Spinal cord (tissue), 9 donors: ENCODE measurements at regions not wholly inside any gene's neighbourhood (a gene's known extent, or its start where the extent isn't known, plus 50 kb on each side); places are given as distances from the start of the nearest gene placed in this dataset.
A peak's percentile ranks its signal among the peaks of the same experiment; 100 is the strongest.

Source experiments
- DNase-seq, 6 donors: peaks; one replicate each; pipeline versions ENCODE4 v3.0.0 to v3.0.0-alpha.2; 2013 to 2015; ENCODE audit warnings: low spot score in 6 of 6, low read depth in 4 of 6
- H3K27ac ChIP-seq: one replicate; pipeline ENCODE4 v1.5.1; 2013; ENCODE audit warnings: low read depth, low read length, control low read depth
- H3K27me3 ChIP-seq: one replicate; pipeline ENCODE4 v1.6.1; 2013; ENCODE audit warnings: low read length; ENCODE audit not compliant: control insufficient read depth, insufficient read depth
- H3K36me3 ChIP-seq: one replicate; pipeline ENCODE4 v1.6.1; 2013; ENCODE audit warnings: low read length; ENCODE audit not compliant: control insufficient read depth, insufficient read depth
- H3K4me1 ChIP-seq: one replicate; pipeline ENCODE4 v1.6.1; 2013; ENCODE audit warnings: low read length; ENCODE audit not compliant: control insufficient read depth, insufficient read depth
- H3K4me3 ChIP-seq: one replicate; pipeline ENCODE4 v1.5.1; 2013; ENCODE audit warnings: low read depth, low read length, control low read depth
- H3K9me3 ChIP-seq: one replicate; pipeline ENCODE4 v1.6.1; 2013; ENCODE audit warnings: low read length; ENCODE audit not compliant: control insufficient read depth, insufficient read depth
- WGBS: methylation state at CpG from one replicate; pipeline ENCODE4 v1.1.5; 2013; ENCODE audit warnings: missing lambda C conversion rate; ENCODE audit not compliant: insufficient coverage; 5-methylcytosine and 5-hydroxymethylcytosine counted together
- donor health status: healthy.

- 100% methylated on average over 1 of the region's 5 CpGs for WGBS
- no peaks in the 10 kb centered on the region for H3K27me3 ChIP-seq
- H3K4me1 ChIP-seq = peaks cover 2% of the 10 kb centered on the region
- H3K9me3 ChIP-seq = no peaks in the 10 kb centered on the region
- no peak overlapping the region for H3K4me3 ChIP-seq
- H3K27ac ChIP-seq = no peak overlapping the region
- no peak for DNase-seq
- no peaks in the 10 kb centered on the region for H3K36me3 ChIP-seq
Observed at GRCh38 chr14:95818581-95818980, 58.1 kb upstream of the TUNAR start.

DNA sequence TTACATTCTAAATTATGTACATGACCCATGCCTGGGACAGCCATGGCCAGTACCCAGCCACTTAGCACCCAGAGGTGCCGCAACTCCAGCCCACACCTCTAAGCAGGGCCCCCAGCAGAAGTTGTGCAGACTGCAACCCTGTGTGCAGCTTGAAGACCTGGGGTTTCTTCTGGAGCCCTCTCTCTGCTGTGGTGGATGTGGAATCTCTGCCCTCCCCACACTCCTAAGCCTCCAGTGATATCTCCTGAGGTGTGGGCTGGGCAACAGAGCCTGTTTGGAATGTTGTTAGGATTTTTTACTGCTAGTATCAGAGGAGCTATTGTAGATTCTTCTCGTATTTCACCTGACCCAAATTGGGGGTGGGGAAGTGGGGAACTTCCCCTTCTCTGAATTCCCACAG is 59.4 kb upstream of the TUNAR start:
- H3K9me3 ChIP-seq = no peaks in the 10 kb centered on the region
- H3K4me3 ChIP-seq = no peak overlapping the region
- H3K4me1 ChIP-seq = peaks cover 2% of the 10 kb centered on the region
- DNase-seq = no peak
- WGBS = 100% methylated on average over 1 of the region's 2 CpGs
- H3K36me3 ChIP-seq = no peaks in the 10 kb centered on the region
- no peaks in the 10 kb centered on the region for H3K27me3 ChIP-seq
- no peak overlapping the region for H3K27ac ChIP-seq

DNA sequence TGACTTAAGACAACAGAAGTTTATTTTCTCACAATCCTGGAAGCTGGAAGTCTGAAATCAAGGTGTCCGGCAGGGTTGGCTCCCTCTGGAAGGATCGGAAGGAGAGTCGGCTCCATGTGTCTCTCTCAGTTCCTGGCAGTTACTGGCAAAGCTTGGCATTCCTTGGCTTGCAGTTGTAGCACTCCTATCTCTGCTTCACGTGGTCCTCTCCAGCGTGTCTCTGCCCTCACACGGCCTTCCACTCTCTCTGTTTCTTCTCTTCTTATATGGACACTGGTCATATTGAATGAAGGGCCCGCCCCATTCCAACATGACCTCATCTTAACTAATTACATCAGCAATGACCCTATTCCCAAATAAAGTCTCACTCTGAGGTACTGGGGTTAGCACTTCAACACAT is 60.1 kb upstream of the TUNAR start:
- no peak for DNase-seq
- Histone ChIP-seq H3K36me3 (no peaks in the 10 kb centered on the region), H3K4me3 (no peak overlapping the region), H3K27me3 (no peaks in the 10 kb centered on the region), H3K27ac (no peak overlapping the region), H3K9me3 (no peaks in the 10 kb centered on the region), H3K4me1 (peaks cover 2% of the 10 kb centered on the region)
- WGBS = 93% methylated on average over 7 of the region's 7 CpGs

DNA sequence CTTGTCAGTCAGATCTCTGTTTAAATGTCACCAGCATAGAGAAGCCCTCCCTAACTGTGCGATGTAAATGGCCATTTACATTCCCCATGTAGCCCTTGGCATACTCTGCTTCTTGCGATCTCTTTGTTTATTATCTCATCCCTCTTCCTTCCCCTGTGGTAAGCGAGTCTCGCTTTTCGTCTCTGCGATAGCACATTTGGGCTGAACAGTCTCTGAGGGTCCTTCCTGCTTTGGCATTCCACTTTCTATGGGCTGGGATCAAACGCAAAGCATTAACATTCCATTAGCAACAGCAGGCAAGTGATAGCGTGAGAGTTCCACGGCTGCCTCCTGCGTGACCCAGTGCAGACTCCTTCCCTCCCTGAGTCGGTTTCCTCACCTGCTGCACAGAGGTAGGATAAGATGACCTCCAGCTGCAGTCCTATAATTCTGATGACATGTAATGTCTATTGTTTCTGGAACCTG is 61.4 kb upstream of the TUNAR start:
- H3K9me3 ChIP-seq = no peaks in the 10 kb centered on the region
- H3K27me3 ChIP-seq = no peaks in the 10 kb centered on the region
- H3K27ac ChIP-seq = no peak overlapping the region
- WGBS = 40% methylated on average over 10 of the region's 11 CpGs
- no peak for DNase-seq
- no peaks in the 10 kb centered on the region for H3K36me3 ChIP-seq
- H3K4me3 ChIP-seq = no peak overlapping the region
- H3K4me1 ChIP-seq = peaks cover 2% of the 10 kb centered on the region

DNA sequence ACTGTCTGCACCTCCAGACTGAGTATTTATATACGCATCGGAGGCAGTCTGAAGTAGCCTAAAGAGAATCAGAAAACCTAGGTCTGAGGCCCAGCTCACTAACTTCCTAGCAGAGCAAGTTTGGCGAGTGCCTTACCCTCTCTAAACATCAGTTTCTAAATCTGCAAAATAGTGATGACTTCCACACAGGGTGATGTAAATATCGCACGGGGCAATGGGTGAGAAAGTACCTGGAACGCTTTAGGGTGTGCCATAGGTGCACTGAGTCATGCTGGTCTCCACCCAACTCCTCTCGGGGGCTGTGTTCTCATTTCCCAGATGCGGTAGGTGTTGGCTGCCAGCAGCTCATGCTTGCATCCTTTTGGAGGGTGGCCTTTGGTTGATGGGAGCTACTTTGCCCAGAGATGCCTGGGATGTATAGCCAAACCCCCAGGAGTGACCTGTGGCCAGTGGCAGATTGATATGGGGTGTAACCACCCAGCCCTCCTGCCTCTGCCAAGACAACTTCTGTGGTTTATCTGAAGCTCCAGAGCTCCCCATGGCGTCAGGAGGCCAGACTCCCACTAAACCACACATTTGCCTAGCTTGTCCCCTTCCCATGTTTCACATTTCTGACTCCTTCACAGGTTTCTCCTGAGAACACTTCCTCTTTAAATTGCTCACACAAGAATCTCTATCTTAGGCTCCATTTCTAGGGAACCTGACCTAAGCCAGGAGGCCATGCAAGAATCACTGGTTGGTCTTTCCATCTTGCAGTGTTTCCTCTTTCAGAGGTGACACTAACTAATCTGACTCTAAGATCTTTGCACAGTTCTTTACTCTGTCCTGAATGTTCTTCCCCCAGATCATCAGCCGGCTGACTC is 62.0 kb upstream of the TUNAR start:
- Histone ChIP-seq H3K9me3 (no peaks in the 10 kb centered on the region), H3K4me3 (no peak overlapping the region), H3K4me1 (peaks cover 2% of the 10 kb centered on the region), H3K27ac (no peak overlapping the region), H3K27me3 (no peaks in the 10 kb centered on the region), H3K36me3 (no peaks in the 10 kb centered on the region)
- DNase-seq = no peak
- WGBS = 94% methylated on average over 10 of the region's 10 CpGs

DNA sequence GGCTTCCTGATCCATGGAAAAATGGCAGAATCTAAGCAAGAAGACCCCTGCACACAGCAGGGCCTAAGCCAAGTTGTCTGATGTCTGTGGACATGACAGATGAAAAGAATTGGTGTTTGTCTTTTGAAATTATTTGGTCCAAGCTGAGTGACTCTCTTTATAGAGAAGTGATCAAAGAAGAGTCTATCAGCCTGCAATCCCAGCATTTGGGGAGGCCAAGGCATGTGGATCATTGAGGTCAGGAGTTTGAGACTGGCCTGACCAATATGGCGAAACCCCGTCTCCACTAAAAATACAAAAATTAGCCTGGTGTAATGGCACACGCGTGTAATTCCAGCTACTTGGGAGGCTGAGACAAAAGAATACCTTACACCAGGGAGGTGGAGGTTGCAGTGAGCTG is 64.8 kb upstream of the TUNAR start:
- H3K27me3 ChIP-seq = no peaks in the 10 kb centered on the region
- no peak overlapping the region for H3K4me3 ChIP-seq
- DNase-seq = no peak
- H3K4me1 ChIP-seq = peaks cover 2% of the 10 kb centered on the region
- H3K9me3 ChIP-seq = peaks cover 1% of the 10 kb centered on the region
- H3K27ac ChIP-seq = no peak overlapping the region
- no CpG with 5 or more reads among the region's 4 CpGs for WGBS
- H3K36me3 ChIP-seq = no peaks in the 10 kb centered on the region

DNA sequence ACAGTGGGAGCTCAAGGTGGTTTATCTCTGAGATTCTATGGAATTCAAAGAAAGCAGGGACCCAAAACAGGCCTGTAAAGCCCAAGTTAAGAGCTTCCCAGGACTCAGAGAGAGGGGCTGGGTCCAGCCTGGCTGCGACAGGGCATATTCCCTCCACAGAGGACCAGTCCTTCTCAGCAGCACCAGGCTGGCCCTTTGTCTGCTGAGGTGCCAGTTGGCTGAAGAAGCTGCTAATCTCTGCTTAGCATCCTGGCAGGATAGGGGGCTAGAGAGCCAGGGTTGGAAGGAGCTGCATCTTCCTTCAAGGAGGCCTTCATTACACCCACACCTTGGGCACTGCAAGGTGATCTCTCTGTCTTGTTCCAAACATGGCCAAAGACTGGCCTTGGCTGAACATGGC is 68.3 kb upstream of the TUNAR start:
- no peak for DNase-seq
- Histone ChIP-seq H3K4me1 (no peaks in the 10 kb centered on the region), H3K27me3 (no peaks in the 10 kb centered on the region), H3K9me3 (peaks cover 6% of the 10 kb centered on the region), H3K4me3 (no peak overlapping the region), H3K27ac (no peak overlapping the region), H3K36me3 (no peaks in the 10 kb centered on the region)
- 100% methylated on average over 1 of the region's 1 CpG for WGBS

GRCh38 chr14:95796788-95797187 is 79.8 kb upstream of the TUNAR start:
- H3K27ac ChIP-seq = no peak overlapping the region
- no peak overlapping the region for H3K4me3 ChIP-seq
- H3K36me3 ChIP-seq = no peaks in the 10 kb centered on the region
- WGBS = 82% methylated on average over 5 of the region's 5 CpGs
- no peaks in the 10 kb centered on the region for H3K9me3 ChIP-seq
- no peaks in the 10 kb centered on the region for H3K4me1 ChIP-seq
- H3K27me3 ChIP-seq = no peaks in the 10 kb centered on the region
- peak in 1 of 6 donors; percentile 50 for DNase-seq

- no peak overlapping the region for H3K27ac ChIP-seq
Observed at GRCh38 chr14:95787941-95788340, 74.0 kb upstream of the TCL1A start.

DNA sequence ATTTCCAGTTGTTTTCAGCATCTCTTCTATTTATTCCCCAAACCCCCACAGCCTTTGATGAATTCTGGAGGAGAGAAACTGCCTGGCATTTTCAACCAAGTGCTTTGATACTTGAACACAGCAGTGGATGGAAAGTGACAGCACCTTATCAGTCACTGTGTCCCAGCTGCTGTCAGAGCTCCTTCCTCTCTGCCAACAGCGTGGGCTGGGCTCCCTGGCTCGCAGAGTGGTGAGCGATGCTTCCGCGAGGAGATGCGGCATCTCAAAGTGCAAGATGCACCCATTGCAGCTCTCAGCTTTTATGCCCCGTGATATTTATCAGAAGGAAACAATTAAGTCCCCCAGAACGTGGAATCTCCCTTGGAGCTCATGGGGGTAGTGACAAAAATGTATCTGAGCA is 72.6 kb upstream of the TCL1A start:
- H3K27me3 ChIP-seq = peaks cover 2% of the 10 kb centered on the region
- H3K4me3 ChIP-seq = no peak overlapping the region
- peak in 1 of 6 donors; percentile 34 for DNase-seq
- WGBS = 58% methylated on average over 8 of the region's 8 CpGs
- H3K27ac ChIP-seq = no peak overlapping the region
- no peaks in the 10 kb centered on the region for H3K36me3 ChIP-seq
- H3K4me1 ChIP-seq = no peaks in the 10 kb centered on the region
- H3K9me3 ChIP-seq = no peaks in the 10 kb centered on the region

More at GRCh38 chr14:95787941-95788340, 74.0 kb upstream of the TCL1A start:
- WGBS = 94% methylated on average over 3 of the region's 3 CpGs
- Histone ChIP-seq H3K27me3 (peaks cover 2% of the 10 kb centered on the region), H3K4me3 (no peak overlapping the region), H3K4me1 (no peaks in the 10 kb centered on the region), H3K36me3 (no peaks in the 10 kb centered on the region), H3K9me3 (no peaks in the 10 kb centered on the region)
- DNase-seq = no peak
